Type B pancreatic cell (in vitro differentiated cells): ENCODE measurements at regions not wholly inside any gene's neighbourhood (a gene's known extent, or its start where the extent isn't known, plus 50 kb on each side); places are given as distances from the start of the nearest gene placed in this dataset.

Experiments used
- DNase-seq: peaks from one replicate; pipeline ENCODE4 v3.0.0; 2021; ENCODE audit warnings: mixed read lengths; ENCODE audit not compliant: unreplicated experiment; ENCODE audit errors: extremely low spot score
- H3K27ac Mint-ChIP-seq: 2 replicates; pipeline ENCODE4 v1.8.0; 2021; ENCODE audit warnings: mild to moderate bottlenecking, mixed read lengths
- H3K27me3 Mint-ChIP-seq: 2 replicates; pipeline ENCODE4 v1.8.0; 2021; ENCODE audit warnings: mixed read lengths
- H3K36me3 Mint-ChIP-seq: 2 replicates; pipeline ENCODE4 v1.8.0; 2021; ENCODE audit warnings: mixed read lengths
- H3K4me1 Mint-ChIP-seq: one replicate; pipeline ENCODE4 v1.8.0; 2021; ENCODE audit warnings: mixed read lengths; ENCODE audit not compliant: unreplicated experiment
- H3K4me3 Mint-ChIP-seq: 2 replicates; pipeline ENCODE4 v1.8.0; 2021; ENCODE audit warnings: mild to moderate bottlenecking, mixed read lengths
- H3K9me3 Mint-ChIP-seq: 2 replicates; pipeline ENCODE4 v1.8.0; 2021; ENCODE audit warnings: mixed read lengths
- CTCF ChIP-seq: fragments of 200-600 bp; sonication (generic); conservative IDR thresholded peaks from 2 replicates; pipeline ENCODE4 v1.5.0; 2021; ENCODE audit warnings: antibody characterized with exemption, mild to moderate bottlenecking

GRCh38 chr12:97358361-97358760, 104.2 kb upstream of the RMST start:
- Mint-ChIP-seq H3K27me3 (peaks cover 34% of the 10 kb centered on the region), H3K4me1 (peaks cover 16% of the 10 kb centered on the region), H3K27ac (no peak overlapping the region), H3K36me3 (peaks cover 3% of the 10 kb centered on the region), H3K4me3 (no peak overlapping the region), H3K9me3 (peaks cover 6% of the 10 kb centered on the region)
- TF ChIP-seq CTCF, result no peak
- DNase-seq, result no peak

DNA sequence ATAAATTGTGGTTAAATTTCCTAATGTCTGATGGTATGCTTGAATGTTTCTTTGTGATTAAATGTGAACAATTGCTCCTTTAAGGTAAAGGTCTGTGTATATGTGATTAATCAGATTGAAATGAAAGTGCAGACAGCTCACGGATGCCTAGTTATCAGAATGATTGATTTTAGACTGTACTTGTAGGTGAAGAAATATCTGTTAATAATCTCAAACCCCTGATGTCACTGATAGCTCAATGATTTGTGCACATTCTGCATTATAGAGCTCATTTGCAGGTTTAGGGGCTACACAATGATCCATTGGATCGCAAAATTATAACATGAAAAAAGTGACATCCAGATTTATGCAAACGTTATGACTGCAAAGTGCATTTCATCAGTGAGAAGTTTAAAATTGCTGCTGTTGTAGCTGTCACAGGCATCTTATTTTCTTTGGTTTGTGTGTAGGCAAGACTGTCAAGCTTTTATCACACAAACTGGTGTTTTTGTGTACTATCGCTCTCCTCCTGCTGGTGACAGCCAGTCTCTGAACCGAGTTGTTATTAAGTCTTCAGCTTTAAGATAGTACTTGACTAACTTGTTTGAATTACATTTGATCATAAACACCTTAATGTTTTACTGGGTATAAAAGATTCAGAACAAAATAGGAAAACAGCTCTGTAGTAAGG, 103.4 kb upstream of the RMST start:
- Mint-ChIP-seq H3K4me3 (no peak overlapping the region), H3K27me3 (peaks cover 38% of the 10 kb centered on the region)

DNA sequence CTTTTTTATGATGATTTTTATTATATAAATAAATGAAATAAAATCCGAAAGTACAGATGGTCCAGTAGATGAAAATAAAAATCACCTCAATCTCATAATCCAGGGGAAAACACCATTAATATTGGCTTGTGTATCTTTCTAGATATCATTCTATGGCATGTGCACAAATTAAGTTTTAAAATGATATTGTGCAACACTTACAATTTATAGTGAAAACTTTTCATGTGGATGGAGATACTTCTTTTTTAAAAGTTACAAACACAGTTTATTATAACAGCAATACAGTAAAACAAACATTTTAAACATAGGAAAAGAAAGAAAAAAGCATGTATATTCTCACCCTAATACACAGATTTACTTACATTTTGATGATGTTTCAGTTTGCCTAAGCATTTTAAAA, 98.9 kb upstream of the RMST start:
- no peak for DNase-seq
- no peak for TF ChIP-seq CTCF
- Mint-ChIP-seq H3K27me3 (peaks cover 43% of the 10 kb centered on the region), H3K4me3 (no peak overlapping the region), H3K36me3 (no peaks in the 10 kb centered on the region), H3K9me3 (no peaks in the 10 kb centered on the region), H3K27ac (no peak overlapping the region), H3K4me1 (peaks cover 9% of the 10 kb centered on the region)

More for the DNA sequence above, 103.4 kb upstream of the RMST start:
- peaks cover 3% of the 10 kb centered on the region for H3K36me3 Mint-ChIP-seq
- H3K9me3 Mint-ChIP-seq, result peaks cover 6% of the 10 kb centered on the region
- H3K27ac Mint-ChIP-seq, result no peak overlapping the region
- H3K4me1 Mint-ChIP-seq, result peaks cover 16% of the 10 kb centered on the region
- no peak for DNase-seq
- peak; percentile 44 for TF ChIP-seq CTCF

- Mint-ChIP-seq H3K27me3 (peaks cover 31% of the 10 kb centered on the region), H3K36me3 (no peaks in the 10 kb centered on the region), H3K4me3 (no peak overlapping the region), H3K9me3 (no peaks in the 10 kb centered on the region), H3K27ac (no peak overlapping the region), H3K4me1 (no peaks in the 10 kb centered on the region)
- no peak for TF ChIP-seq CTCF
- no peak for DNase-seq
Observed at GRCh38 chr12:97368462-97369163, 94.0 kb upstream of the RMST start.

DNA sequence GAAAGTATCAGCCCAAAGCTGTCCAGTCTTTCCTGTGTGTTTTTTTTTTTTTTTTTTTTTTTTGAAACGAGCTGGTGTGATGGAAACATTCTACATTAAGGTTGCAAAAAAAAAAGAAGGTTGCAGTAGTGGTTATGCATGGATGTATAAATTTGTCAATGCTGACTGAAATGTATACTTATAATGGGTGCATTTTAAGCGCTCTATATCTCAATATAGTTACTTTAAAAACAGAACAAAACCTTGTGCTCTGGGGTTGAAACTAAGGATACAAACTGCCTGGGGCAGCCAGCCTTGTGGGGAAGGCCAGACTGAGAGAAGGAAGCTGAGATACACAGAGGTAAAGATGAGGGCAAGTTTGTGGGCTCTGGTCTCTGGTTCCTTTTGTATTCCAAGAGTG, 87.3 kb upstream of the RMST start:
- no peaks in the 10 kb centered on the region for H3K36me3 Mint-ChIP-seq
- DNase-seq, result no peak
- H3K27ac Mint-ChIP-seq, result no peak overlapping the region
- H3K9me3 Mint-ChIP-seq, result no peaks in the 10 kb centered on the region
- TF ChIP-seq CTCF, result no peak
- H3K4me3 Mint-ChIP-seq, result no peak overlapping the region
- no peaks in the 10 kb centered on the region for H3K4me1 Mint-ChIP-seq
- peaks cover 24% of the 10 kb centered on the region for H3K27me3 Mint-ChIP-seq
